ENCODE measurements at regions not wholly inside any gene's neighbourhood (a gene's known extent, or its start where the extent isn't known, plus 50 kb on each side); places are given as distances from the start of the nearest gene placed in this dataset.
"Not testable (repeated sequence)": the region's sequence is repeated elsewhere in the genome, so short reads cannot be mapped to it uniquely, and the experiment has no call there.

DNA sequence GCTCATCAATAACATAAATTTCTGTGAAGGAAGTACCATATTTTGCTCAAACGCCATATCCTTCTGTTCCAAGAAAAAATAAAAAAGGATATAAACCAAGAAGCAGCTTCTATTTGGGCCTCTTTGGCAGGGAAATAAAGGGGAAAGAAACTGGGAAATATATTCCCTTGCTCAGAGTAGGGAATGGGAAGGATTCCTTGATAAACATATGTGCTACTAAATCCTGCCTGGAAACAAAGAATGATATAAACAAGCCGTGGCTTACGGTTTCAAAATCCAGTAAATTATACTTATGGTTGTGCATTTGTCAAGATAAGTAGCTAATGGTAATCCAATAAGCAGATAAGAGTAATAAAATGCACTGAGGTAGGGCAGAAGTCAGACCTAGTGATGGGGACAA lies 481.6 kb downstream of the NTRK2 start:
- no peak for DNase-seq (ENCODE audit: low spot score)

DNA sequence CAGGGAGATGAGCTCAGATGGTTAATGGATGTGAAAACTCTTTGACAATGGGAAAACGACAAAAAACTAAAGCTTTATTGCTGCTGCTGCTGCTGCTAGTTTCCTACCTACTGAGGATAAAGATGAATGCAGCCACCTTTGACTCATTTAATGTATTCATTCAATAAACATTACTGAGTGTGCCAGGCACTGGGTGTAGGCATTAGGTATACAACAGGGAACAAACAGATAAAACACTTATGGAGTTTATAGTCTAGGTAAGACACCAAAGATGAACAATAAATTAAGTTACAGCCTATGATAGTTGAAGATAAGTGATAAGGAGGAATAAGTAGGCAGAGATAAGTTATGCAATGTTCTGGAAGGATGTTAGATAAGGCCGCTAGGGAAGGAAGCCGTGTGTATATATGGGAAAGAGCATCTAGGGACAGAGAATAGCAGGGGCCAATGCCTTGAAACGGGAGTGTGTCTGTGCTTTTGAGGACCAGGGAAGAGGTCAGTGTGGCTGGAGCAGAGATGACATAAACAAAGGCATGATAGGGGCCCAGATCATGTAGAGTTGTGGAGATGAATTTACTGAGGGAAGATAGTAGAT lies 477.6 kb downstream of the NTRK2 start:
- no peak for DNase-seq (ENCODE audit: low spot score)

DNA sequence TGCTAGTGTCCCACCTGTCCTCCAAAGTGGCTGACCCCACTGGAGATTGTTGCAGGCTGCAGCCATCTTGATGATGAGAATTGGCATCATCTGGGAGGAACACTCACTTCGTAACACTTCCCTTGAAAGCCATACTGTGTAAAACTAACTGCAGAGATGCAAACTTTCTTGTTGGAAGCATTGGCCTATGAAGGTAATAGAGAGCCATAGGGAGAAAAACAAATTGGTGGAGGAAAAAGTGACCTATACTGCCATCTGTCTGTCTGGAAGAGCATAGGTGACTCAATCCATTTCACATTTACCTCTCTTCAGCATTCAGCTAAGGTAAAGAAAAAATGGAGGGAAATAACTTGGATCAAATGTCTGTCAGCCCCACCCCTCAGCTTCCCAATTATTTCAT lies 473.4 kb downstream of the NTRK2 start:
- DNase-seq (ENCODE audit: low spot score): peak; percentile 22

DNA sequence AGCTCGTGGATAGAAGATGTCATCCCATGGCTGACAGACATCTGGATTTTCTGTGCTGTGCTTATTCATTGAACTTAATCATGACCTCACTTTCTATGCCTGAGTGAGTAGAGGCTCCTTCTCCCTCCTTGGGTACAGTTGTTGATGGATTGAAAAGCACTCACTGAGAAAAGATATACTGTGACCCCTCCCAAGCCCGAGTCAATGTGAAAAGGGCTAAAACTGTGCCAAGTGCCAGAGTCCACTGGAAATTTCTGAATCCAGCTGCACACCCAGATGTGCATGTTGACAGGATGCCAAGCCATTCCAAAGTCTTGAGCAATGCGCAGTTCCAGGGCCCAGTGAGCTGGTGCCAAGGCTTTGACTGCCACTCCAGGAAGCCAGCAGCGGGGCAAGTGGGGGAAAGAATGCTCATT lies 473.0 kb downstream of the NTRK2 start:
- no peak for DNase-seq (ENCODE audit: low spot score)

DNA sequence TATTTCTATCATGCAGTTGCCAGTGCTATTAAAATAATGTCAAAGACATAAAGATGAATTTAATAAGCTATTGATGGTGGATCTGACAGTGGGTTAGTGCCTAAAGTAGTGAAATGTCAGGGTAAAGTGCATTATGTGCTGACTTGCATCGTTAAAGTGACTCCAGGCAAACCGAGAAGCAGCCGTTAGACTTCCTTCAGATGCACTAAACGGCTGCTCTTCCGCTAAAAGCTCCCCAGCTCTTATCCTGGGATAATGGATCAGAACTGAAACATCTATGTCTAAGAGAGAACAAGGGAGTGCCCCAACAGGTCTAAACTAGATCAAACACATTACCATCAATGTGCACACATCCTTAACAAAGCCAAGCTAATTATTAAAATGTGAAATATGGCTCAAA lies 468.2 kb downstream of the NTRK2 start:
- DNase-seq (ENCODE audit: low spot score): no peak

DNA sequence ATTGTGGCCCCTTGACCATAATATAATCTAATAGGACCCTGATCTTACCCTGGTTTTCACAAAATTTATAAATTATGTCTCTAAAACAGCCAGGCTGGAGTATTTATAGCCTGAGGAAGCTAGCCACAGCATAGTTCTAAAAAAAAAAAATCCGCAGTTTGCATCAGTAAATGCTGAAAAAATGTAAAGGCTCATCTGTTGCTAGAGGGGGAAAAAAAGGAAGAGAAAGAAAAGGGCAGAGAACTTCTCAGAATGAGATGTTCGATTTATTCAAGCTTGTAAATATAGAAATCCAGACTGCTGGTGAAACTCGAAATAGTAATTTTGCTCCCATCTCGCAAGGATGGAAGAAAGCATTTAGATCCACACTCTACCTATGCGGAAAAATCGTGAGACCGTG lies 467.5 kb downstream of the NTRK2 start:
- DNase-seq (ENCODE audit: low spot score): no peak

DNA sequence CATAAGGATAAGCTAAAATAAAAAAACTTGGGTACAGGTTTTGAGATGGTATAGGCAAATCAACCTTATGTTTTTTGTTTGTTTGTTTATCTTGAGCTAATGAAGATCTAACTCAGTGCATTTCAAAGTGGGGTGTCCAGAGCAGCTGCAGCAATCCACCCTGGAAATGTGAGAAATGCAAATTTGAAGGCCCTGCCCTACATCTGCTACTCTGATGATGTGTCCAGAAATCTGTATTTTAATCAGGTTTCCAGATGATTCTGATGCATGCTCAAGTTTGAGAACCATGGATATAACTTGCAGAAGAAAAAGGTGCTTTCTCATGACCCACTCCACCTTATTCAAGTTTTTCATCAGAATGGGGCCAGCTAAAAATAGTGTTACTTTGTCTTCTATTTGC lies 467.0 kb downstream of the NTRK2 start:
- no peak for DNase-seq (ENCODE audit: low spot score)

DNA sequence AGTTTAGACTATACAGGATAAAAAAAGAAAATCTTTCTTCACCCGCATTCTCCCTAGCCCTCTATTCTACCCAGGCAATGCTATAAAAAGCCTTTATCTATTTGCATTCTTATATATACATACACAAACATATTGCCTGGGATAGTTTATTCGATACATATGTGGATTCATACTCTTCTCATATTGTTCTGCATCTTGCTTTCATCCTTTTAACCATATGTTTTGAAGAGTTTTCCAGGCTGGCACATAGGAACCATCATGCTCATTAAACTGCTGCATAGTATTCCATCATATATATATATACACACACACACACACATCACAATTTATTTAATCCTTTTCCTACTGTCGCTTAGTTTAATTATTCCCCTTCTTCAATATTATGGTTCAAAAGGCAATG lies 461.2 kb downstream of the NTRK2 start:
- no peak for DNase-seq (ENCODE audit: low spot score)

DNA sequence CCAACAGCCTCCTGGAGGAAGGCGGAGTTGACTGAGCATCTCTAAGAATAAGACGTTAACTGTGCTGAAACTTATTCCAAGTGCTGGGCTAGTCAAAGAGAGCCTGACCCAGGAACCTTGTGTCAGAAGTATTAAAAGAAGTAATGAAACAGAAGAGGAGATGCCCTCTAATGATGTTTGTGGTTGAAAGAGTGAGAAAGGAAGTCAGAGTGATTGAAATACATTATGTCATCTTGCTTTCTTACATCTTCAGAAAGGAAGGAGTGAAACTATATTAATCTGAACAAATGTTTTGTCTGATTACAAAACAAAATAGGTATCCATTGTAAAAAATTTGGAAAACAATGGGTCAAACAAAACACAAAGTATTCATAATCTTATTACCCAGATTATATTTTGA lies 460.7 kb downstream of the NTRK2 start:
- no peak for DNase-seq (ENCODE audit: low spot score)

DNA sequence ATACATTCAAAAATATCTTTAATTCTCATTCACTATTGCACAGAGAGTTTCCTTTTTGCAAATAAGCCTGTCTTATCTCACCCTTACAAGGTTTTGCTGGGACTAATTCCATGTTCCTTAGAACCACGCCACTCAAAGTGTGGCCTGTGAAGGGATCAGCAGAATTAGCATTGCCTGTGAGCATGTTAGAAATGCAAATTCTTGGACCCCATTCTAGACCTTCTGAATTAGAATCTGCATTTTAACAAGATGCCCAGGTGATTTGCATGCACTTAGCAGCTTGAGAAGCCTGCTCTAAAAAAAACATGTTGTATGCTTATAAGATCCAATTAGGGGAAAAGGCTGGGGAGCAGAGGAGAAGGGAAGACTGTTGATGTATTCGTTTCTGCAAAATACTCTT lies 460.0 kb downstream of the NTRK2 start:
- DNase-seq (ENCODE audit: low spot score): no peak

DNA sequence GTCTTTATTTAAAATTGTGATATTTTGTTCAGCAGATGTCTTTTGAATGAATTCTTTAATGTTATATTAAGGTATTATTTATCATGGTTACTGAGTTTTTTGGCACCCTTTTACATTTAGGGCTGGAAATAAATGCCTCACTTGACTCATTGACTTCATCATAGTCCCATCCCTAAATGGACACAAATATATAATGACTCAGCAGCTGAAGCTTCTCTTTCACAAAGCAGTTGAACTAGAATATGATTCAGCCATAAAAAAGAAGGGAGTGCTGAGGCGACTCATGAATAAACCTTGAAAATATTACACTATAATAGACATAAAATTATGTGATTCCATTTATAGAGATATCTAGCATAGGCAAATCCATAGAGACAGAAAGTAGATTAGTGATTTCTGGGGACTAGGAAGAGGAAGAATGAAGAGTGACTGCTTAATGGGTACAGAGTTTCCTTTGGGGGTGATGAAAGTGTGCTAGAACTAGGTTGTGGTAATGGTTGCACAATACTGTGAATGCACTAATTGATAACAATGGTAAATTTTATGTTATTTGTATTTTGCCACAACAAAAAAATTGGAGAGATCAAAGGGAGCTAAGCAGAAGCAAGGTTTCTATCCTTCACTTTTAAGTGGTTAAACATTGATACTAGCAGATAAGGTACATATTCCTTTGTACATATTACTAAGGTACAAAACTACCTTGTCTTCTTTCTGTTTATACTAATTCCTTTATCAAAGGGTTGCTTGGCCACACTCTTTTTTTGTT lies 449.6 kb downstream of the NTRK2 start:
- peak; percentile 10 for DNase-seq (ENCODE audit: low spot score)

DNA sequence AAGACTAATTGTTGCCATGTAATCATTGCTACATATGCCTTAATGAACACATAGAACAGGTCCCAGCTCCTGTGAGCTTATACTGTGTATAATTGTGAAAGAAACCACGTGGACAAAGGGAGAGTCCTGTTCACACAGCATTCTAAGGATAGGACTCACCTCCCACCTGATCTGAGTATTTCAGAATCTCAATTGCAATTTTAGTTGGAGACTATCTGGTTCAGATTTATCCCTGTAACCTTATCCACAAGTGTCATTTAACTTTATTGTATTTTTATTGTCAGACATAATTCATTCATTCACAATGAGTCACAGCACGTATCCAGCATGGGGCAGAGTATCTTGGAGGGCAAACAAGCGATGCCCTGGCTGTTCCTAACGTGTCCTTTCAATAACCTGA lies 448.3 kb downstream of the NTRK2 start:
- DNase-seq (ENCODE audit: low spot score): no peak

DNA sequence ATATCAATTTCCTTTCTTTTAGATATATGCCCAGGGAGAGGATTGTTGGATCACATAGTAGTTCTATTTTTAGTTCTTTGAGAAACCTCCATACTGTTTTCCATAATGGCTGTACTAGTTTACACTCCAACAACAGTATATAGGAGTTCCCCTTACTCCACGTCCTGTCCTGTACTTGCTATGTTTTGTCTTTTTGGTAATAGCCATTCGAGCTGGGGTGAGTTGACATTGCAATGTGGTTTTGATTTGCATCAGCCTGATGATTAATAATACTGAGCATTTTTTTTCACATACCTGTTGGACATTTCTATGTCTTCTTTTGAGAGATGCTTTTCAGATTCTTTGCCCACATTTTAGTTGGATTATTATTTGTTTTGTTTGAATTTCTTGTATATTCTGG lies 445.9 kb downstream of the NTRK2 start:
- DNase-seq (ENCODE audit: low spot score): no peak

DNA sequence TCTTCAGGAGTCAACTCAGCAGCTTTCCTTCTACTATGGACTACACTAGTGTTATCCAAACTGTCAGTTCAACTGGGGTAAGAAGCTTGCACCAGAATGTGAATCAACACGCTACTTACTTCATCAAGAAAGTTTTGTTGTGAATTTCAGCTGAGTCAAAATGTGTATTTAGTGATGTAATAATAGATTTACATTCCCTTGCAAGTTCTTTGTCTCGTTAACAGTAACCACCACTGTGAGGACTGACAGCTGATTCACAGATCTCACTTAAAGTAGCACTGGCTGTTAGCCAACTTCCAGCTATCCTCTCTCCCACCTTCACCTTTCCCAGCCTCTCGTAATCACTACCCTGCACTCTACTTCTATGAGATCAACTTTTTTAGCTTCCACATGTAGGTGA lies 445.3 kb downstream of the NTRK2 start:
- no peak for DNase-seq (ENCODE audit: low spot score)

DNA sequence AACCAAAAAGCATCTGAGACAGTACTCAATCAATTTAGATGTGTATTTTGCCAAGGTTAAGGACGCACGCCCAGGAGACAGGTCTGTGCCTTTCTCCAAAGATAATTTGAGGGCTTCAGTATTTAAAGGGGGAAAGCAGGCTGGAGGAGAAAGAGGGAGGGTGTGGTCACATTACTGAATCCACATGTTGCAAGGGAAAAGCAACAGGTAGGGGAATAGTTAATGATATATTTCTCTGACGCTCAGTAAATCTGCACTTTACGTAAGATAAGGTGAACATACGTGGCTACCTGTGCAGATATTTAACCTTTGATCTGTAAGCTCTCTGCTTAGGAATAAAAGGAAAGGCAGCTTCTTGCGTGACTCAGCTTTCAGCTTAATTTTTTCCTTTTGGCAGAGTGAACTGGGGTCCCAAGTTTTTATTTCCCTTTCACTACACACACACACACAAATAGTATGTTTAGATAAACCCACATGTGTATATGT lies 443.4 kb downstream of the NTRK2 start:
- DNase-seq (ENCODE audit: low spot score): no peak

DNA sequence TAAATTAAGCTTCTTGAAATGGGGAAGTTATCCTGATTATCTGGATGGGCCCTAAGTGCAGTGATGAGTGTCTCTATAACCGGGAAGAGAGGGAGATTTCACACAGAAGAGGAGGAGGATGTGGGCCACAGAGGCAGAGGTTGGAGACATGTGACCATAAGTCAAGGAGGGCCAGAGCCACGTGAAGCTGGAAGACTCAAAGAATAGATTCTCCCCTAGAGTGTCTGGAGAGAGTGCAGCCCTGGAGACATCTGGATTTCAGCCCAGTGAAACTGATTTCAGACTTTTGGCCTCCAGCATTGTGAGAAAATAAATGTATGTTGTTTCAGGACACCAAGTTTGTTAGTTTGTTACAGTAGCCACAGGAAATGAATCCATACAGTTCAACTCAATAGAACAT lies 442.9 kb downstream of the NTRK2 start:
- no peak for DNase-seq (ENCODE audit: low spot score)

DNA sequence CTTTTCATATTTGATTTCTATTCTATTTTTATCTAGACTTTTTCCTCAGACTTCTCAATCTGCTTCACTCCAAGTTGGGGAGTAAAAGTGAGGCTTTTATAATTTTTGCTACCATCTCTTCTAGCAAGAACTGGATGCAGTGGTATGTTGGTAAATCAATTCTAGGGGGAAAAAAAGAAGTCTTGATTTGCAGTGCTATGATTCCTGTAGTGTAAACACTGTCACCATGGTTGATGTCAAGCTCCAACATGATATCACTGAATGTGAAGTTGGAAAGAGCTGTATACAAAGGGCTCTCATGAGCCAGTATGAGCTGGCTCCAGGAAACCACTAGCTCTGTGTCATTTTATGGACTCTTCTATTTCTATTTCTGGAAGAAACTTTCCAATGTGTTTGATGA lies 439.2 kb downstream of the NTRK2 start:
- DNase-seq (ENCODE audit: low spot score): peak; percentile 42

DNA sequence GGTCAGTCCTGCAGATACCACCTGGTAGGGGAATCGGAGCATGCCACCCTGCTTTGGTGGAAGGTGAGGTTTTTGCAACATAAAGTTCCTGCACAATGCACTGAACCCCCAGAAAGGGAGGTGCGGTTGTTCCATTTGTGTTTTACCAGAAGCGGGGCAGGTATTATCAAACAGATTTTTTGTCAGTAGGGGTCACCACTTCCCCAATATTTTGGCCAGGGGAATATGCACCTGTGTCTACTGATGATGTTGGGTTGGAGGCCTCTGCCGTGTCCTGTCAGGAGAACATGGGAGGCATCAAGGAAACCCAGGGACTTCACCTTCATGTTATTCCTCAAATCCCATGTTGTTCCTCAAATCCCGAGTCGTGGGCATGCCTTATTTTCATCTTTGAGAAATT lies 438.7 kb downstream of the NTRK2 start:
- DNase-seq (ENCODE audit: low spot score): no peak

DNA sequence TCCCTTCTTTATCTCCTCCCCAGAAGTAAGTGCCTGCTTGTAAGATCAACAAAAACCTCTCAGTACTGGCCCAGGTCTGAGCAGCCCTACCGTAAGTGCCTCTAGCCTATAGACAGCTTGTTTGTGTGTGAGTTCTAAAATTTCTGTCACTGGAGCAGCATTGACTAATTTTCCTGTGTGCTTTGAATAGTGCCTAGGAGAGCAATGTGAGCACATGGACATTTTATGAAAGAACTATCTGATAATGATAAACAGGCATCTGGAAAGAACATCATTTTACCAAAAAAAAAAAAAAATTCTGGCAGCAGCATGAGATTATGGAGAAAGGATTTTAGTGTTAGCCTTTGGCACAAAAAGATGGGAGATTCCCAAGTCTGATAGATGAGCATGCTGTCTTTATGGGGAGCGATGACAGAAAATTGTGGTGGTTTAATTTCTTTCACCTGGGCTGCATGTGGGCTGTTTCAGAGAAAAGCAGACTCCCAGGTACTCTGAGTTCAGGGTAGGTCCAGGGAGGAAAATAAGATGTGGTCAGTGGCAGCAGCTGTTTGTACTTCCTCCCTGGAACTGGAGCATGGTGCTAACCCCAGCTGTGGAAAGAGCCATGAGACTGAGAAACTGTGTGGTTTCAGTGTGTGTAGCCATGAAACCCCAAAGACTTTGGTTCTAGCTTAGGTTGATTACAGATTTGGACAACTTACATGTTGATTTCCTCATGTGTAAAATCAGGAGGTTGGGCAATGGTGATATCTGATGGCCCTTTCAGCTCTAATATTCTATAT lies 419.9 kb downstream of the NTRK2 start:
- DNase-seq (ENCODE audit: low spot score): no peak

DNA sequence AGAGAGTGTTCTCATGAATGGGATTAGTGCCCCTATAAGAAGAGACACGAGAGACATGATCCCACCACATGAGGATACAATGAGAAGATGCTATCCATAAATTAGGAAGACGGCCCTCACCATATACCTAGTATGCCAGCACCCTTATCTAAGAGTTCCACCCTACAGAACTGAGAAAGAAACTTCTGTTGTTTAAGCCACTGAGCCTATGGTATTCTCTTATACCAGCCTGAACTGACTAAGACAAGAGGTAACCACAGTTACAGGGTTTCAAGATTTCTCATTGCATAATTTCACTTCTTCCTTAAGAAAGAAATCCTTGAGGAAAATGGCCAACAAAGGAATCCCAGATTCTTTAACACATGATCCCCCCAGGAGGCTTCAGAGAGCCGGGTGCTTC lies 412.4 kb downstream of the NTRK2 start:
- DNase-seq (ENCODE audit: low spot score): no peak

DNA sequence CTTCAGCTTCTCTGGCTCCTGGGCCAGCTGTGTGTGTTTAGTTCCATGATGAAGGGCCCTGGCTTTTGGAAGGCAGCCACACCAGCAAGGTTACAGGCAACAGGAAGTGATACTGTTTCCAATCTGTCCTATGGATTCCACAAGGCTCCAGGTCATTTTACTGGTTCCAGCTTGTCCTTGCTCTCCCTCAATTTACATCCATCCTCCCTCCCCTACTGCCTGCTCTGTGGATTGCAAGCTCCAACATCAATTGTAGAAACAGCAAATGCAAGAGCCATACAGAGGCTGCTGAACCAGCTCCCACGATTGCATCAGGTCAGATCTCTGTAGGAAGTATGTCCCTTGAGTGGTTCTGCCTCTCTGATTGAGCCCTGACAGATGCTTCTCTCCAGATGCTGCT lies 409.8 kb downstream of the NTRK2 start:
- no peak for DNase-seq (ENCODE audit: low spot score)

DNA sequence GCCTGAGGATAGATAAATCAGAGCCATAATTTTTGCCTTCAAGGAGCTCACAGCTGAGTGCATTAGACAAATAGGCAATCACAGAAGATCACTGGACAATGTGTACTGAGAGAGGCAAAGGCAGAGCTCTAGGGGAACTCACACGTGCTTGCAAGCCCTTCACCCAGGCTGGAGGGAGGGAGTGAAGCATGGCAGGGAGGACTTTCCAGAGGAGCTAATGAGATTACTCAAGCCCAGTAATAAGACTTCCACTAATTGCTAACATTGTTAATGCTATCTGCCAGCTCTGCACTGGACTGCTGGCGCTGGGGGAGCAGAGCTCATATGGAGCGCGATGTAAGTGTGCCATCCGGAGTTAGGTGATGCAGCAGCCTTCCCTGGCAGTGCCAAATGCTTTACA lies 408.4 kb downstream of the NTRK2 start:
- no peak for DNase-seq (ENCODE audit: low spot score)

DNA sequence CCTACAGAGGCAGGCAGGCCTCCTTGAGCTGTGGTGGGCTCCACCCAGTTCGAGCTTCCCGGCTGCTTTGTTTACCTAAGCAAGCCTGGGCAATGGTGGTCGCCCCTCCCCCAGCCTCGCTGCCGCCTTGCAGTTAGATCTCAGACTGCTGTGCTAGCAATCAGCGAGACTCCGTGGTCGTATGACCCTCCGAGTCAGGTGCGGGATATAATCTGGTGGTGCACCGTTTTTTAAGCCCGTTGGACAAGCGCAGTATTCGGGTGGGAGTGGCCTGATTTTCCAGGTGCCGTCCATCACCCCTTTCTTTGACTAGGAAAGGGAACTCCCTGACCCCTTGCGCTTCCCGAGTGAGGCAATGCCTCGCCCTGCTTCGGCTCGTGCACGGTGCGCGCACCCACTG lies 407.6 kb downstream of the NTRK2 start:
- DNase-seq (ENCODE audit: low spot score): not testable (repeated sequence)
